Keratinocyte (primary cell): ENCODE measurements at regions not wholly inside any gene's neighbourhood (a gene's known extent, or its start where the extent isn't known, plus 50 kb on each side); places are given as distances from the start of the nearest gene placed in this dataset.
"Not testable (repeated sequence)": the region's sequence is repeated elsewhere in the genome, so short reads cannot be mapped to it uniquely, and the experiment has no call there.

Experiments
- DNase-seq: peaks from one replicate; pipeline ENCODE4 v3.0.0-alpha.2; 2011; ENCODE audit warnings: low read depth, missing footprints, low spot score
- FAIRE-seq: peaks from 2 replicates; lab custom pipeline; 2011; peaks lifted over from hg19 to GRCh38; lab: Jason Lieb, UNC
- H2AFZ ChIP-seq: 2 replicates; pipeline ENCODE4 v1.6.0; 2012; ENCODE audit warnings: low read length, control low read depth, inconsistent platforms; ENCODE audit not compliant: control insufficient read depth
- H3K27ac ChIP-seq: 2 replicates; pipeline ENCODE4 v1.5.1; 2011; ENCODE audit warnings: low read length; ENCODE audit not compliant: control insufficient read depth, insufficient read depth
- H3K27me3 ChIP-seq: 3 replicates; pipeline ENCODE4 v1.6.0; 2011; ENCODE audit warnings: low read length; ENCODE audit not compliant: control insufficient read depth, insufficient read depth; ENCODE audit errors: extremely low read depth
- H3K36me3 ChIP-seq, 2 experiments: 2 replicates in 1 of 2; 3 replicates in 1 of 2; pipeline ENCODE4 v1.5.1; 2011; ENCODE audit warnings: low read length in 2 of 2, mild to moderate bottlenecking in 1 of 2; ENCODE audit not compliant: control insufficient read depth in 2 of 2, insufficient read depth in 2 of 2; ENCODE audit errors: extremely low read depth in 1 of 2
- H3K4me1 ChIP-seq: 3 replicates; pipeline ENCODE4 v1.5.1; 2011; ENCODE audit warnings: low read length; ENCODE audit not compliant: control insufficient read depth, insufficient read depth; ENCODE audit errors: extremely low read depth
- H3K4me2 ChIP-seq: 3 replicates; pipeline ENCODE4 v1.6.0; 2011; ENCODE audit warnings: low read depth, low read length; ENCODE audit not compliant: control insufficient read depth, insufficient read depth; ENCODE audit errors: extremely low read depth
- H3K4me3 ChIP-seq, 3 experiments: fragments of 200-600 bp in 1 of 3; sonication (generic) in 1 of 3; 2 replicates in 2 of 3; 3 replicates in 1 of 3; pipeline ENCODE4 v1.5.1; 2011 to 2016; ENCODE audit warnings: low read length in 3 of 3, mild to moderate bottlenecking in 3 of 3, control low read depth in 2 of 3, inconsistent platforms in 1 of 3, low read depth in 1 of 3, mixed read lengths in 1 of 3, mixed run types in 1 of 3, moderate library complexity in 1 of 3; ENCODE audit not compliant: control insufficient read depth in 2 of 3, insufficient read depth in 2 of 3; ENCODE audit errors: extremely low read depth in 1 of 3
- H3K79me2 ChIP-seq: 2 replicates; pipeline ENCODE4 v1.6.0; 2012; ENCODE audit warnings: low read length; ENCODE audit not compliant: control insufficient read depth, insufficient read depth
- H3K9ac ChIP-seq: 3 replicates; pipeline ENCODE4 v1.6.0; 2011; ENCODE audit warnings: low read length; ENCODE audit not compliant: control insufficient read depth, insufficient read depth; ENCODE audit errors: extremely low read depth
- H3K9me1 ChIP-seq: 3 replicates; pipeline ENCODE4 v1.6.0; 2011; ENCODE audit warnings: low read length; ENCODE audit not compliant: control insufficient read depth, insufficient read depth; ENCODE audit errors: extremely low read depth
- H3K9me3 ChIP-seq: 2 replicates; pipeline ENCODE4 v1.5.1; 2012; ENCODE audit warnings: low read depth, low read length; ENCODE audit not compliant: control insufficient read depth
- H4K20me1 ChIP-seq: 3 replicates; pipeline ENCODE4 v1.6.0; 2011; ENCODE audit warnings: low read length; ENCODE audit not compliant: control insufficient read depth, insufficient read depth; ENCODE audit errors: extremely low read depth
- dilution Hi-C: fragments of 300-500 bp; cut with MboI; formaldehyde crosslinking; loops from one replicate; pipeline ENCODE4 v1.7.0; 2020; ENCODE audit warnings: low sequenced_read_pairs; ENCODE audit not compliant: extremely low pct_ligation_motif_present

- H3K79me2 ChIP-seq, H3K27ac ChIP-seq, H4K20me1 ChIP-seq, H3K9me3 ChIP-seq, H3K4me3 ChIP-seq, H3K36me3 ChIP-seq, FAIRE-seq, H2AFZ ChIP-seq, H3K9ac ChIP-seq, DNase-seq, H3K27me3 ChIP-seq, H3K9me1 ChIP-seq, H3K4me1 ChIP-seq, dilution Hi-C loops, H3K4me2 ChIP-seq: not testable (repeated sequence)
Measured at GRCh38 chr17:20670506-20670905, 91.0 kb downstream of the CDRT15L2 start.

DNA sequence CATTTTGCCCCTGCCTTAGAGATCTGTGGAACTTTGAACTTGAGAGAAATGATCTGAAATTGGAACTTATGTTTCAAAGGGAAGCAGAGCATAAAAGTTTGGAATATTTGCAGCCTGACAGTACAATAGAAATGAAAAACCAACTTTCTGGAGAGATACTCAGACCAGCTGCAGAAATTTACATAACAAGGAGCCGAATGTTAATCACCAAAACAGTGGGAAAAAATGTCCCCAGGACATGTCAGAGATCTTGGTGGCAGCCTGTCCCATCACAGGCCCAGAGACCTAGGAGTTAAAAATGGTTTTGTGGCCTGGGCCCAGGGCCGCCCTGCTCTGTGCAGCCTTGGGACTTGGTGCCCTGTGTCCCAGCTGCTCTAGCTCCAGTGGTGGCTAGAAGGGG lies 94.8 kb downstream of the CDRT15L2 start:
- H3K4me3 ChIP-seq, H3K4me1 ChIP-seq, H3K27ac ChIP-seq, dilution Hi-C loops, H3K9ac ChIP-seq, H3K9me1 ChIP-seq, DNase-seq, H2AFZ ChIP-seq, H3K36me3 ChIP-seq, H3K4me2 ChIP-seq, H3K27me3 ChIP-seq, H4K20me1 ChIP-seq, H3K9me3 ChIP-seq, FAIRE-seq, H3K79me2 ChIP-seq: not testable (repeated sequence)

- H3K9ac ChIP-seq, DNase-seq, H3K79me2 ChIP-seq, H3K36me3 ChIP-seq, H3K27me3 ChIP-seq, H3K9me1 ChIP-seq, H3K9me3 ChIP-seq, H3K4me2 ChIP-seq, H4K20me1 ChIP-seq, dilution Hi-C loops, H3K4me3 ChIP-seq, FAIRE-seq, H2AFZ ChIP-seq, H3K4me1 ChIP-seq, H3K27ac ChIP-seq: not testable (repeated sequence)
Measured at GRCh38 chr17:20675707-20676106, 96.2 kb downstream of the CDRT15L2 start.

GRCh38 chr17:20676656-20677055 lies 97.1 kb downstream of the CDRT15L2 start:
- H3K4me3 ChIP-seq, H3K4me2 ChIP-seq, FAIRE-seq, H3K27ac ChIP-seq, H3K9me3 ChIP-seq, H3K27me3 ChIP-seq, H4K20me1 ChIP-seq, dilution Hi-C loops, H3K9ac ChIP-seq, H3K79me2 ChIP-seq, H2AFZ ChIP-seq, H3K9me1 ChIP-seq, H3K36me3 ChIP-seq, H3K4me1 ChIP-seq, DNase-seq: not testable (repeated sequence)

DNA sequence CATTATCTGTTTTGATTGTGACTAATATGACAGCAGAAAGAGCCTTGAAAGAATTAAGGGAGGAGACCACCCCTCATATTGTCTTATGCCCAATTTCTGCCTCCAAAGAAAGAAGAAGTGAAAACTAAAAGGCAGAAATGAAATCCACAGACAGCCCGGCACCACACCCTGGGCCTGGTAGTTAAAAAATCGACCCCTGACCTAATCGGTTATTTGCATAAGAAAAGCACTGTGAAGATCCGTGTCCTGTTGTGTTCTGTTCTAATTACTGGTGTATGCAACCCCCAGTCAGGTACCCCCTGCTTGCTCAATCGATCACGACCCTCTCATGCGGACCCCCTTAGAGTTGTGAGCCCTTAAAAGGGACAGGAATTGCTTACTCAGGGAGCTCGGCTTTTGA lies 97.9 kb downstream of the CDRT15L2 start:
- dilution Hi-C loops, DNase-seq, H3K4me3 ChIP-seq, H3K9me1 ChIP-seq, H4K20me1 ChIP-seq, H3K27ac ChIP-seq, H3K27me3 ChIP-seq, H3K4me2 ChIP-seq, FAIRE-seq, H3K79me2 ChIP-seq, H3K9ac ChIP-seq, H3K9me3 ChIP-seq, H3K4me1 ChIP-seq, H3K36me3 ChIP-seq, H2AFZ ChIP-seq: not testable (repeated sequence)
